COLO668 (cell line): ENCODE measurements at regions not wholly inside any gene's neighbourhood (a gene's known extent, or its start where the extent isn't known, plus 50 kb on each side); places are given as distances from the start of the nearest gene placed in this dataset.
A peak's percentile ranks its signal among the peaks of the same experiment; 100 is the strongest.

Source experiments
- DNase-seq: peaks from one replicate; lab custom pipeline; 2025; ENCODE audit not compliant: unreplicated experiment; lab: John Stamatoyannopoulos, UW

DNA sequence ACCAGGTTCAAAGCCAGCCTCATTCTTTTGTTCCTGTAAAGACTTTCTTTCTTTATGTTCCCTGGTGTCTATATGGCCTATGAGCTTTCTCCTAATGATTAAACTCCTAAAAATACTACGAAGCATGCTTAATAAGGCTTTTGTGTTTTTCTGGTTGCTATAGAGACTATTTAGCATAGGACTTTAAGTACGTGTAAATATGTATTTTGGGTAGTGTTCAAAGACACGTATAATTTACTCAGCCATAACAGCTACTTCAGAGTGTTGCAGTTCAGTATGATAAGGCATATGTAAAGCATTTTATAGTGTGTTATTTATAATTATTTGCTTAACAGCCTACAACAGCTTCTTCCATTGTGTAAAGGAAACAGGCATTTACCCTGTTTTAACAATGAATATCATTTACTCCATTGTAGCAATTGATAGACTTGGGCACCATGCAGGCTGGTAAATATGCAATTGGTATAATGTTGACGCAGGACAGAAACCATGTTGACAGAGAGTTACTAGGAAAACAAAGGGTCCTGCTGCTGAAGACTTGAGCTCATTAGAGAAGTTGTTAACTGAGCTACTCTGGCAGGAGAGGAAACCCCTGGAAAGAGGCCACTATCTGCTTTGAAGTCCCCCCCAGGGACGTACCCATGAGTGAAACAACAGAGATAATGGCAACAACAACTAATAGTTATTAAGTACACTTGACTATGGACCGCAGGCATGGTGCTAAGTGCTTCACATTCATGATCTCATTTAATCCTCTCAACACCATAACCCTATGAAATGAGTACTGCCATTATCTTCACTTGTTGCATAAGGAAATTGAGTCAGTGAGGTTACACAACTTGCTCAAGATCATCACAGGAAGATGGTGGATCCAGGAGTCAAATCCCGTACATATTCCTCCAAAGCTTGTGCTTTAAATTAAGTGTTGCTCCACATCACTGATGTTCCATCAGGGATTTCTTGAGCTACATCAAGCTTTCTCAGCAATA is 342.2 kb upstream of the DYNLRB2 start:
- peak; percentile 50 for DNase-seq

DNA sequence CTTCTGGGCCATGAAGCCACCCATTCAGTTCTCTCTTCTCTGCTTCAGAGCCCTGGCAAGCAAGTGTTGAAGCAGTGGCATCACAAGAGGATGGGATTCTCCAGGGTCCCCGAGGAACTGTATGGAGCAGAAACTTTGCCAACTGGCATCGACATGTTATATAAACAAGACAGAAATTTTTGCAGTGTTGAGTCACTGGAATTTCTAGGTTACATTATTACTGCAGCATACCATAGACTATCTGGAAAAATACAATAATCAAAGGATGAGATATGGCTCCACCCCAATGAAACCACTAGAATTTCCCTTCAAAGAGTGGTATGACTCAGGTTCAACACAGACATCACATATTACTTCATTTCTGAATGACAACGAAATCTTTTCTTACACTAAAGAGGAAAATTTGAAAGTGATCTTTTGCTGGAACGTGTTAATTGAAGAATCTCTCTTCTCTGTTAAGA is 343.0 kb upstream of the DYNLRB2 start:
- DNase-seq = no peak

DNA sequence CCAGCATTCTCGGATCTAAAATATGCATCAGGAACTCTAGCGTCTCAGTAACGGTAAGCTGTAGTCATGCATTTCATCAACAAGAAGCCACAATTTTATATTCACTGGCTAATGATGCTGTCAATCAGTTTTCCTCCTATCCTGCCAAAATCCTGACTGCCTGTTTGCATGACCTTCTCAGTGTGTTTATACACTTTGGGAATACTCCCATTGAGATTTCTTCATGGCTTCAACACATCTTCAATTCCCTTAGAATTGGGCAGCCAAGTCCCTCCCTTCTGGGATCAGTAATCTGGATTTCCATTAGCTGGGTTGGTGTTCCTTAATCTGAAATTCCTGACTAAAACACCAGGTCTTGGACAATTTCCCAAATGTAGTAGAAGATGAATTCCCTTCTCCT is 348.9 kb upstream of the DYNLRB2 start:
- no peak for DNase-seq

DNA sequence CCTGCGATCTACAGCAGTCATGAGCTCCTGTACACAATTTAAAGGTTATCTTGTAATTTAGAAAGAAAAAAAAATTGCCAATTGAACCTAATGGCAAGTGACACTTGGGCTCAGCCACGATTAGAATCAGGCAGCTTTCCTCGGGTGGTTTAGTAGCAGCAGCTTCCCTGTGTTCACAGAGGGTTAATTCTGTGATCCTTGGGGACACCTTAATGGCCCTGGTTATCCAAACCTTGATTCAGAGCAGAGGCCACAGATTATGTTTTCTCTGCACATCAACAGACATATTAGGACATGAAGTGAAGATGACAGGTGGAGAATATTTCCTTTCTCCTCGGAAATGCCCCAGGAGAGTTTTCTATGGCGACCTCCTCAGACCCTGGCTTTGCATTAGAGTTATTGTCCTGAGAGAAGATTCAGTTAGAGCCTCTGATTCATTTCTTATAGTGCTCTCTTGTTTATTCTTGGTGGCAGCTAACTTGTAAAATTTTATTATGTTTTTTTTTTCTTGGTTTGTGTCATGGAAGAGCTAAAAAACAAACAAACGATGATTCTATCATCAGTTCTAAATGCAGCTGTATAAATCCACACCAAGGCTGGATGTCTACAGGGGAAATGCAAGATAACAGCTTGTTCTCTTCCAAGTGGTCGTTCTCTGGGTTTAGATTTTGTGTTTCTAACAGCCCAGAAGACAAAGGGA is 351.2 kb upstream of the DYNLRB2 start:
- DNase-seq = no peak

DNA sequence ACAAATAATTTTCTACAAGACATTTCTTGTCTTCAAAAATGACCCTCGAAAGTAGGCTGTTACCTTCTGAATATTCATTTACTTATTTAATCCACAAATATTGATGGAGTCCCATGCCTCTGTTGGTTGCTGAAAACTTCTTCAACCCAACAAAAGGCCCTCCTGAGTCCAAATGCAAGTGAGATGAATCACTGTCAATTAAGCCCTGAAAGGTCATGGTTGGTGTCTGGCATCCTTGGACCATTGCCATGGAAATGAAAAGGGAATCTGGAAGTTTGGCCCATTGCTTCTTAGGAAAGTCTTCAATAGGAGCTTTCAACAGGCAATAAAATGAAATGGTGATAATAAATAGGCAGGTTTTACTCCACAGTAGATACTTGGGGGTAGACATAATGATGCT is 364.7 kb upstream of the DYNLRB2 start:
- DNase-seq = no peak

DNA sequence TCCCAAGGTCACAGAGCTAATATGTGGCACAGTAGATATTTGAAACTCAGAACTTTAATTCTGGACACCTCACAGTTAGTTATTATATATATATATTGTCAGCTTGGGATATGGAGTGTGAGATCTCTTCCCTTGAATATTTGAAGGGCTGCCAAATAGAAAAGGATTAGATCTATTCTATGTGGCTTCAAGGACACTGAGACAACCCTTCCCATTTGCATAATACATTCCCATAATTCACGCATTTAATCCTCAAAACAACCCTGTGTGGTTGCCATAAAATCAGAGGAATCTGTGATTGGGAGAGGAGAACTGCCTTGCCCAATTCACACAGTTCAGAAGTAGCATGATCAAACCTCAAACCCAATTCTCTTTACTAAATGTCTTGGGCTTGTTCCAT is 365.8 kb upstream of the DYNLRB2 start:
- no peak for DNase-seq

DNA sequence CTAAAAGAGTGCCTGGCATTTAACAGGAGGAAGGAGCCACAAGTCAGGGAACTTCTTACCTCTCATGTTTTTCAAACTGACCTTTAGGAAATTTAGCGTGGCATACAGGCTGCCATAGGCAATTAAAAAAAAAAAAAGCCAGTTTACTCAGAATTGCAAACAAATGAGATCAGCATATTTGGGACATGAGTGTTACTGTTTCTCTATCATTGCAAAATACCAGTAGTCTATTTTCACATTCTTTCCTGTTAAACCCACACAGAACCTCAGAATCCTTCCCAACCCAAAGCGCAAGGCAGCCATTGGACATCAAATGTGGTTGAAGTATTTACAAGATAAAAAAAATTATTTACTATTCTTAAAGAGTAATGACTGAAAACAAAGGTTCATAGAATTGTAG is 366.4 kb upstream of the DYNLRB2 start:
- DNase-seq = no peak

DNA sequence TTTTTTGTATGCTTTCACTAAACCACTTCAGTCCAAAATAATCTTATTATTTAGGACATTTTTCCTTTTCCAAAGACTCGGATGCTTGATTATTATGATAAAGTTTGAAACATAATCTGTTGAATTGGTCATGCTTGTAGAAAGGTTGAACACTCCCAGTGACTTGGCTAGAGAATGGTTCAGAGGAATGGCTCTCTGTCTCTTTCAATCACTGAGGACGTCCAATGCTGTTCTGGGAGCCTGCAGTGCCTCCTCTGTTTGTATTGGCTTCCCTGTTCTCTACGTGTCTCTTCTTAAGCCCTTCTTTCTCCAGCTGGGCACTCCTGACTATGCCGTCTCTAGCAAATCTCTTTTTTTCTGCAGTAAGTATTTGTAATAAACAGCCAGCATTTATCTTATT is 369.0 kb upstream of the DYNLRB2 start:
- no peak for DNase-seq

DNA sequence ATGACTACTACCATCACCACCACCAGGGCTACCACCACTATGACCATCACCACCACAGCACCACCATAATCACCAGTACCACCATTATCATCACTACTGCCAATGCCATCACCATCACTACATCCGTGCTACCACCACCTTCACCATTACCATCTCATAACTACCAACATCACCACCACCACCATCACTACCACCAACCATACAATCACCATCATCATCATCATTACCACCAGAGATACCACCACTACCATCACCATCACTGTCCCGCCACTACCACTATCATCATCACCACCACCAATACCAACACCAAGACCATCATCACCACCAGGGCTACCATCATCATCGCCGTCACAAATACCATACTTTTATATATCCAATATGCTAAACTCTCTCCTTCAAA is 369.6 kb upstream of the DYNLRB2 start:
- DNase-seq = no peak

DNA sequence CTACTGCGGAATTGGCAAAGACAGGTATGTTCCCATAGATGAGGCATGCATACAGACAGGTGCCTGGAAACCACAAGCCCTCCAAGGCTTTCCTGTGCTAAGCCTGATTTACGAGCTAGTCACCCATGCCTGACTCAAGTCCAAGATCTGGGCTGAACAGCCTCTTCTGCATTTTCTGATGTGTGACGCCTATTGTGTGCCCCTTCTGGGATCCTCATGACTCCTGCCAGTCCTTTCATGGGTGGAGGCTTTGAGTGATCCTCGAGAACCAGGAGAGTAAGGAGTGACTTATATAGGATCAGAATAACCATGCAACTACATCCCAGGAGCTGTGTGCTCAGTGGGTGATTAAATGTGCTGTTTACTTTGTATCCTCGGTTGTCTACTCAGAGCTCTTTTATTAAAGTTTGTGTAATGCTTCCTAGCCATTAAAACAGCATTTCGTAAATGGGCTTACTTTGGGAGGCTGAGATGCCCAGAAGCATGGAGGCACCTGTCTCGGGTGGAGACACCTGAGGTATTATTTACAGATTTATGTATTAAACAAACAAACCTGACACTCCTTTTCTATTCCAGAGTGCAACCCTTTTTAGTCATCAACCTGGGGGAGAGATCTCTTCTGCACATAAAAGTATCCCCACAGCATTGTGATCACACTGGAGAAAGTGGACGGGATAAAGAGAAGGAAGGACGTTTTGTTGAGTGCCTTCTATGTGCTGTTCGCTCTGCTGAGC is 373.0 kb upstream of the DYNLRB2 start:
- peak; percentile 87 for DNase-seq

DNA sequence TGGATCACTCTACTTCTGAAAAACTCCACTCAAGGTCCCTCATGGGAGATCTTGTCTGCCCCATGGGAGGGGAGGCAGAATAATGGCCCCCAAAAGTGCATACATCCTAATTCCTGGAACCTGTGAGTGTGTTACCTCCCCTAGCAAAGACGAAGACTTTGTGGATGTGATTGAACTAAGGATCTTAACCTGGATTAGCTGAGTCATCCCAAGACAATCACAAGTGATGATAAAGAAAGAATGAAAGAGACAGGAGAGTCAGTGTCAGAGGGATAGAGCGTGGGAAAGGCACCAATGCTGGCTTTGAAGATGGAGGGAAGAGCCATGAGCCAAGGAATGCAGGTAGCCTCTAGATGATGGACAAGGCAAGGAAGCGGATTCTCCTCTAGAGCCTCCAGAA is 374.7 kb upstream of the DYNLRB2 start:
- no peak for DNase-seq

DNA sequence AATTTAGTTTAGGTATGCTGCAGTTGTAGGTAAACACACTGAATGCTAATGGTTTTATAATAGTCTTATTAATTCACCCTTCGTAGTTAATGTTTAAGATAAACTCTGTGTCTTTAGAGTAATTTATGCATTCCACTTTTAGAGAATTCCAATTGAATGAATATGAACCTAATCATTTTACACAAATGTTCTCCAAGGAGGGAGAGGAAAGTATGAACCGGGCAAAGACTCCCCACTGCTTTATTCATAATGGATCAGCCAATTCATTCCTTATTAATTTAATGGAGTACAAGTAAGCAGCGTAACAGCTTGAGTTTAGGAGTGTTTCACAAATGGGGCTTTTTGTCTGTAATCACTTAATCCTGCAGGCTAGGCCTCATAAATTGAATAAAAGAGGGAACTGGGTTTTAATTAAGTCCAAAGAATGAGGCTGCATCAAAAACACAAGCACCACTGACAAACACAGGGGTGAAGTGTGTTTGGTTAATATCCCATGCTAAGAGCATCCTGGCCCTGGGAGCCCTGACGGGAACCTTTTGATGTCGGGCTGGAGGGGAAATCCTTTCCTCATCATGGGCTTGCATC is 375.7 kb upstream of the DYNLRB2 start:
- DNase-seq = no peak

DNA sequence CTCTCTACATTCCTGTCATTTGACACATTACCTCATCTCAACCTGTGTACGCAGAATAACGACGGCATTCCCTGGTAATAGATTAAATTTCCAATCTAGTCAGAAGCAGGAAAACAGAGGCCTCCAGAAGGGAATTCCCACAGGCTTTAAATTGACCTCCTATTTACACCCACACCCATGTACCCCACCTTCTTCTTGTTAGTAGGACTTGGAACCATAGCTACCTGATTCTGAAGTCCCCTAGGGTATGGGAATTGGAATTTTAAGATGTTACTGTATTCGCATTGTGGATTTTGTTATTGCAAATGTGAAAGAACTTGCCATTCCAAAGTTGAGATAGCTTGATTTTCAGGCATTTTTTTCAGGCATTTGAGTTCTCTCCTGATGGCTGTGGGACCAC is 377.5 kb upstream of the DYNLRB2 start:
- peak; percentile 22 for DNase-seq

DNA sequence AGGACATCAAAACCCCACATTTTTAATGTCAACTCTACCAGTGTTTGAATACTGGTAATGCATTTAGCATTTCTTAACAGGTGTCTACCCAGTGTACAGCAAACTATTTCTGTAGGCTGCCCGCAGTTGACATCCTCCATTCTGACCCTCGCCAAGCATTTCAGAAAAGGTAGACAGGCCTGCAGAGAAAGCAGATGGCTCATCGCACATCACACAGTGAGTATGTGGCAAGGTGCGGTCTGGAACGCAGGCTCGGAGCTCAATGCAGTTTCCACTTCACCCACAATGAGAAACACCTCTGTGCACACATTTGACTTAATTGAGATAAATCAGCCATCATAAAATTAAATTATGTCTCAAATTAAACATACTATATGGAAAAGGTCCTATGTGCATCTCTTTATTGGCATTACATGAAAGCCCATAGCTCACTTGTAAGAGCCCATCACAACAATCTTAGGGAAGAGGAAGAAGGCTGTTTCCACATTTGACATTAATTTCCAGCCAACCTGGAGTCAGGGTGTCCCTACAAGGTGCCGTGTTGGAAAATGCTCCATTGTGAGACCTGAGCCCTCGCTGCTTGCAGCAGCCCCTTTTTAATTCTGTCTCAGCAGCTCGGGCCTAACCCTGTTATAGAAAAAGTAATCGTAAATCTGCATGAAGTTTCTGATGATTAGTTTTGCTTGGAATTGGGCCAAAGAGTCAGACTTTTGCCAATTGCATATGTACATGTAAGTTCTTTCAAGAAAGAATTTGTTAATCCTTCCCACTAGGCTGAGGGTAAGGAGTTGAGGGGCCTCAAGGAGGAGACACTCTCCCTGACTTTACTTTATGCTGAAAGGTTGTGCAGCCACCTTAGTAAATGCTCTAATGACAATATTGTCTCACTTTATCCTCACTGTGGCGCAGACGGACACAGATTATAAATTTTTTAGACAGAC is 378.7 kb upstream of the DYNLRB2 start:
- no peak for DNase-seq

DNA sequence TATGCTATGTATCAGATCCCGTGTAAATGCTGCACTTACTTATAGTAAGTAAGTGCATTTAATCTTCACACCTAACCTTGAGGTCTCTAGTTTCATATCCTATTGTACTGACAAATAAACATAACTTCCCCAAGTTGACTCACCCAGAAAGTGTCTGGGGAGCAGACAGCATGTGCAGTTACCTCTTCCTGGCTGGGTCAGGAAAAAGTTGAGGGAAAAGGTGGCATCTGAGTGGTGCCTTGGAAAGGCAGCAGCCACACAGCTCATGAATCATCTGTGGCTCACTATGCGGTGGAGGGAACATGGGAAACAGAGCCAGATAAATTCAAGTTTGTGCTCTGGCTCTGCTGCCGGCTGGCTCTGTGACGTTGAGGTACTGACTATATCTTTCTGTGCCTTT is 382.0 kb upstream of the DYNLRB2 start:
- no peak for DNase-seq

DNA sequence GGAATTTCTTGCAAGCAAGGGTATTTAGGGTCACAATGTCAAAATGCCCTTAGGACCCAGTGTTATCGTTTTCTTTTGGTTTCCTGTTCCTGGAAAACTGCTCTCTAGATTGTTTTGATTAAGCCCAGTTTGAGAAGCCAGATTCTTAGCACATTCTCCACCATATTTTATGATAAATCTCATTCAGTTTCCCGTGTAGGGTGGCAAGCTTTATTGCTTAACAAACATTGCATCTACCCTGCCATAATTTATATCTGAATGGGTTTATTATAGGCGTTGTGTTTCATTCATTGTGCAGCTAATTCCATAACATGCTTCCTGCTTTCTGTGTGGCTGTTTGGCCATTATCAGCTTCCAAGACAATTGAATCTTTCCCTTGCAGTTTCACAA is 389.1 kb upstream of the DYNLRB2 start:
- no peak for DNase-seq

DNA sequence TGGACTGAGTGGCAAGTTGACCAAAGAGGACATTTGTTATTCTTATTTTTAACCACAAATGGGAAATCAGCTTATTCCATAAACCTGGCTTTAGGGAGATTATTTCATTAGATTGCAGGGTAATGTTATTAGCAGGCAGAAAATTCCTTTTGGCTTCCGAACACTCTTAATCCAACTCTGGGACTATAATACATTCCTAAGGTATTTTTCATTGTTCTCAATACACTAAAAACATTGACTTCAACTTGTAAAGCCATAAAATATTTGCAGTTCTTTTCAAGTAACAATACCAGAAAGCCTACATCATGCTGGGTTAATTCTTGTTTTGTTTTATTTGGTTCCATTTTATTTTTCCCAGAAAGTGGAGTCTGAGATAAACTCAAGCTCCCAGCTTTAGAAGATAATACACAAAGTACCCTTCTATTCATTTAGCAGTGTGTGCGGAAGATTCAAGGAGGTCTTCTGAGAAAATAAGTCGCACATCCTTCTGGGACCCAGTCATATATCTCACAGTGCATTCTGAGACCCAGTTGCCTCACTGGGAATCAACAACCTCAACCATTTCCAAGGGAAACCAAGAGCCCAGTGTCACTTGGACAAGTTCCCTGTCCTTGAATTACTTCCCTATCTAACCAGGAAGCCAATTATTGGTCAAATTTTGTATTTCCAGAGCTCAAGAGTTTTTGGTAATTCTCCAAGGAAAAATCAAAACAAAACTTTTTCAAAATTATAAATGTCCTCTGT is 389.6 kb upstream of the DYNLRB2 start:
- DNase-seq = no peak

DNA sequence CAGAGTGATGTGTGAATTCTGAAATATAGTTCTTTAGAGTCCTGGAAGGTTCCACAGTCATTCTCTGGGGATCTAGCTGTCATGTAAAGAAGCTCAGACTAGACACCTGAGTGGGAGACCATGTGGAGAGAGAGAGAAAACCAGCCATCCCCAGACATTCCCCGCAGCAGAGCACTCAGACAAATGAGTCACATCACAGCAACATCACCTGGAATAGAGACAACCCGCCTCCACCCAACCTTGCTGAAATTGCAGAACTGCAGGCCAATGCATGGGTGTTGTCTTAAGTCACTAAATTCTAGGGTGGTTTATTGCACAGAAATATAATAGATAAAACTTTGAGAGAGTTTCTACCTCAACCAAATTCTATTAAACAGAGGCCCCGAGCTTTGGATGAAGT is 392.0 kb upstream of the DYNLRB2 start:
- DNase-seq = no peak

DNA sequence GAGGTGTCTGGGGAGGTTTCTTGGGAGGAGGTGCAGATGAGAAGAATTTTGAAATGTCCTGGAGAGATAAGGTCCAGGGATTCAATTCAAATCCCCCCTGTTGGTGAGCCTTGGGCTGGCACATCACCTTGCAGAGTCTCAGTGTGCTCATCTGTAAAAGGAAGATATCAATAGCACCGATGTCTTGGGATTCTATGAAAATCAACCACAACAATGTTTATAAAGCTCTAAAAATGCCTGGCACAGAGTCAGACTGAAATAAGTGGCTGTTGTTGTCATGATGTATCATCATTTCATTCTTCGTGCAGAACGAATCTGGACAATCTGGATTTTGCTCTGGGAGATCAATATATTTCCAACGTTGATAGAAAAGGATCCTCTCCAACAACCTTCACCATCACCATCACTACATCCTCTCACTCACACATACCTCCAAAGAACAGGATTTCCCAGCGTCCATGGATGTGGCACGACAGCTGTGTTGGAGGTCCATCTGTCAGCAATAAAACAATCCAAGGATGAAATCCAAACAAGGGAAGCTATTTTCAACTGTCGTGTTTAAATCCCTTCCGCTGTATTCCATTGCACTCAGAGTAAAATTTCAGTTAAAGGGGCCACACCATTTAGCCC is 393.7 kb upstream of the DYNLRB2 start:
- peak; percentile 35 for DNase-seq
